NB4 (cell line): ENCODE measurements at regions not wholly inside any gene's neighbourhood (a gene's known extent, or its start where the extent isn't known, plus 50 kb on each side); places are given as distances from the start of the nearest gene placed in this dataset.

Experiments used
- DNase-seq: peaks from one replicate; pipeline ENCODE4 v3.0.0; 2010; ENCODE audit warnings: low read depth
- H3K4me3 ChIP-seq: one replicate; pipeline ENCODE4 v1.5.1; 2011; ENCODE audit warnings: mild to moderate bottlenecking, low read depth, low read length, moderate library complexity
- MYC ChIP-seq: IDR thresholded peaks from 2 replicates; pipeline ENCODE4 v1.6.1; 2011; ENCODE audit warnings: low read depth, low read length
- POLR2A ChIP-seq: IDR thresholded peaks from 2 replicates; pipeline ENCODE4 v1.6.1; 2011; ENCODE audit warnings: mild to moderate bottlenecking; ENCODE audit not compliant: insufficient read length; ENCODE audit errors: extremely low read depth
- TF ChIP-seq, protein P1 (sequence below): IDR thresholded peaks from one replicate; pipeline ENCODE4 v1.5.1; 2012; ENCODE audit warnings: low read depth, low read length
- TF ChIP-seq, protein P2 (sequence below): IDR thresholded peaks from 2 replicates; pipeline ENCODE4 v1.6.1; 2011; ENCODE audit warnings: low read depth, low read length

GRCh38 chr10:90304533-90304932 is 553.3 kb downstream of the HTR7 start:
- DNase-seq, result no peak
- TF ChIP-seq POLR2A (no peak), MYC (no peak)
- TF ChIP-seq, protein P1, sequence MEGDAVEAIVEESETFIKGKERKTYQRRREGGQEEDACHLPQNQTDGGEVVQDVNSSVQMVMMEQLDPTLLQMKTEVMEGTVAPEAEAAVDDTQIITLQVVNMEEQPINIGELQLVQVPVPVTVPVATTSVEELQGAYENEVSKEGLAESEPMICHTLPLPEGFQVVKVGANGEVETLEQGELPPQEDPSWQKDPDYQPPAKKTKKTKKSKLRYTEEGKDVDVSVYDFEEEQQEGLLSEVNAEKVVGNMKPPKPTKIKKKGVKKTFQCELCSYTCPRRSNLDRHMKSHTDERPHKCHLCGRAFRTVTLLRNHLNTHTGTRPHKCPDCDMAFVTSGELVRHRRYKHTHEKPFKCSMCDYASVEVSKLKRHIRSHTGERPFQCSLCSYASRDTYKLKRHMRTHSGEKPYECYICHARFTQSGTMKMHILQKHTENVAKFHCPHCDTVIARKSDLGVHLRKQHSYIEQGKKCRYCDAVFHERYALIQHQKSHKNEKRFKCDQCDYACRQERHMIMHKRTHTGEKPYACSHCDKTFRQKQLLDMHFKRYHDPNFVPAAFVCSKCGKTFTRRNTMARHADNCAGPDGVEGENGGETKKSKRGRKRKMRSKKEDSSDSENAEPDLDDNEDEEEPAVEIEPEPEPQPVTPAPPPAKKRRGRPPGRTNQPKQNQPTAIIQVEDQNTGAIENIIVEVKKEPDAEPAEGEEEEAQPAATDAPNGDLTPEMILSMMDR, result no peak
- TF ChIP-seq, protein P2, sequence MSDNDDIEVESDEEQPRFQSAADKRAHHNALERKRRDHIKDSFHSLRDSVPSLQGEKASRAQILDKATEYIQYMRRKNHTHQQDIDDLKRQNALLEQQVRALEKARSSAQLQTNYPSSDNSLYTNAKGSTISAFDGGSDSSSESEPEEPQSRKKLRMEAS, result no peak
- H3K4me3 ChIP-seq, result no peak overlapping the region

GRCh38 chr10:90306187-90306586 is 551.7 kb downstream of the HTR7 start:
- no peak overlapping the region for H3K4me3 ChIP-seq
- TF ChIP-seq, protein P2, result no peak
- TF ChIP-seq, protein P1, result no peak
- TF ChIP-seq POLR2A, result no peak
- no peak for TF ChIP-seq MYC
- no peak for DNase-seq

GRCh38 chr10:90308223-90308622 is 549.6 kb downstream of the HTR7 start:
- DNase-seq, result no peak
- TF ChIP-seq POLR2A (no peak), MYC (no peak)
- TF ChIP-seq, protein P1, result no peak
- TF ChIP-seq, protein P2, result no peak
- H3K4me3 ChIP-seq, result no peak overlapping the region

DNA sequence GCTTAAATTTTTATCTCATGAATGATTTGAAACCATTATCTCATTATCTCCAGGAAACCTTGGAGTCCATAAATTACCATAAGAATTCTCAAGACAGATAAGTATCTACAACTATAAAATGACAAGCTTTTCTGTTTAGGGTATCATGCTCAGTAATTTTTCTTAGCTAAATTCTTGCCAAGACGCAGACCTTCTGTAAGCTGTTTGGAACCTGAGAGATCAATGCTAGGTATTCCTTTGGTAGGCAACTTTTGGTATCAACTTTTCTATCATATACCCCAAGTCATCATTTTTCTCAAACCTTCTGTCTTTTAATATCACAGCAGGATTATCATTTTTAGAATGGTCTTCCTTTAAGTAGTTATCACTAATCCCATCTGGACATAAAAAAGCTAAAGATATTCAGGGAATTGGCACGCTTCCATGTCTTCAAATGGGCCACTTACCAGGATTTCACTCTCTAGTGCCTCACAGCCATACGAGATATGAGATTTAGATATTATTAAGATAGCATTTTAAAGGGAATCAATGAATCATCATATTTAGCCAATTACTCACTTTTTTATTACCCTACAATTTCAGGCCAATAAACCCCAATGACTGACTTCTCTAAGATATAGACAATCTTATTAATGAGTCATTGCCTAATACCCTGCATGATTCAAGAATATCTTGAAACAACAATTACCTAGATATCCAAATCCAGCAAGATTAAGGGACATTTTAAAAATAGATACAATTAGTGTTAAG is 544.1 kb downstream of the HTR7 start:
- TF ChIP-seq, protein P1, result no peak
- no peak for DNase-seq
- no peak overlapping the region for H3K4me3 ChIP-seq

- H3K4me3 ChIP-seq, result no peak overlapping the region
- DNase-seq, result no peak
- TF ChIP-seq, protein P2, result no peak
- TF ChIP-seq POLR2A, result no peak
- TF ChIP-seq, protein P1, result no peak
- TF ChIP-seq MYC, result no peak
These were observed 543.1 kb downstream of the HTR7 start for GRCh38 chr10:90314718-90315117.

DNA sequence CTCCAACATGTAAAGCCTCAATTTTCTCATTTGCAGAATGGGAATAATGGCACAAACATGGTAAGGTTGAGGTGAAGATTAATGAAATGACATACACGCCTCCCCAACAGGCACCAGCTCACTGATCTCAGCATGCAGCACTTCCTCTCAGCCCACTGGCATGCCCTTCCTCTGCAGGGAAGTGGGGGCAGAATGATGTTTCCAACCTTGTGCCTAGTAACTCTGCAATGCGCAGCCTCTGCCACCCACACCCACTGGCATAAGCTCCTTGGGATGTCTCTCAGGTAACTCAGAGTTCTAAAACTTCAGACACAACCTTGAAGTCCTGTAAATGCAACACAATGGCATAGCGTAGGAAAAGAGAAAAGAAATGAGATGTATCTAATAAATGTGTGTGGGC is 540.7 kb downstream of the HTR7 start:
- no peak overlapping the region for H3K4me3 ChIP-seq
- DNase-seq, result no peak
- TF ChIP-seq POLR2A (no peak), MYC (no peak)
- TF ChIP-seq, protein P2, result no peak
- TF ChIP-seq, protein P1, result no peak
